ENCODE measurements at regions not wholly inside any gene's neighbourhood (a gene's known extent, or its start where the extent isn't known, plus 50 kb on each side); places are given as distances from the start of the nearest gene placed in this dataset.

- Histone ChIP-seq H3K4me3 (no peak overlapping the region), H3K27ac (no peak overlapping the region)
These were observed 111.5 kb upstream of the EYS start for GRCh38 chr6:65818576-65818975.

- H3K4me3 ChIP-seq, result no peak overlapping the region
- no peak overlapping the region for H3K27ac ChIP-seq
These were observed 110.0 kb upstream of the EYS start for GRCh38 chr6:65816991-65817390.

- H3K27ac ChIP-seq, result no peak overlapping the region
- no peak overlapping the region for H3K4me3 ChIP-seq
These were observed 107.0 kb upstream of the EYS start for GRCh38 chr6:65814071-65814470.

GRCh38 chr6:65803186-65803585 is 96.2 kb upstream of the EYS start:
- Histone ChIP-seq H3K27ac (no peak overlapping the region), H3K4me3 (no peak overlapping the region)

GRCh38 chr6:65799389-65799788 is 92.4 kb upstream of the EYS start:
- Histone ChIP-seq H3K27ac (no peak overlapping the region), H3K4me3 (no peak overlapping the region)

GRCh38 chr6:65798280-65799014 is 91.4 kb upstream of the EYS start:
- H3K4me3 ChIP-seq, result no peak overlapping the region
- no peak overlapping the region for H3K27ac ChIP-seq

- Histone ChIP-seq H3K27ac (no peak overlapping the region), H3K4me3 (no peak overlapping the region)
These were observed 83.6 kb upstream of the EYS start for GRCh38 chr6:65790666-65791065.

GRCh38 chr6:65787787-65788186 is 80.8 kb upstream of the EYS start:
- Histone ChIP-seq H3K4me3 (no peak overlapping the region), H3K27ac (no peak overlapping the region)

- no peak overlapping the region for H3K27ac ChIP-seq
- H3K4me3 ChIP-seq, result no peak overlapping the region
These were observed 79.8 kb upstream of the EYS start for GRCh38 chr6:65786815-65787214.

- H3K4me3 ChIP-seq, result no peak overlapping the region
- H3K27ac ChIP-seq, result no peak overlapping the region
These were observed 73.7 kb upstream of the EYS start for GRCh38 chr6:65780691-65781090.

GRCh38 chr6:65776332-65776731 is 69.3 kb upstream of the EYS start:
- no peak overlapping the region for H3K27ac ChIP-seq
- H3K4me3 ChIP-seq, result no peak overlapping the region

- no peak overlapping the region for H3K4me3 ChIP-seq
- no peak overlapping the region for H3K27ac ChIP-seq
These were observed 64.9 kb upstream of the EYS start for GRCh38 chr6:65771946-65772345.

GRCh38 chr6:65761890-65762289 is 54.9 kb upstream of the EYS start:
- no peak overlapping the region for H3K27ac ChIP-seq
- no peak overlapping the region for H3K4me3 ChIP-seq

GRCh38 chr6:65760285-65760684 is 53.3 kb upstream of the EYS start:
- H3K27ac ChIP-seq, result no peak overlapping the region
- no peak overlapping the region for H3K4me3 ChIP-seq
